ENCODE measurements at regions not wholly inside any gene's neighbourhood (a gene's known extent, or its start where the extent isn't known, plus 50 kb on each side); places are given as distances from the start of the nearest gene placed in this dataset.

DNA sequence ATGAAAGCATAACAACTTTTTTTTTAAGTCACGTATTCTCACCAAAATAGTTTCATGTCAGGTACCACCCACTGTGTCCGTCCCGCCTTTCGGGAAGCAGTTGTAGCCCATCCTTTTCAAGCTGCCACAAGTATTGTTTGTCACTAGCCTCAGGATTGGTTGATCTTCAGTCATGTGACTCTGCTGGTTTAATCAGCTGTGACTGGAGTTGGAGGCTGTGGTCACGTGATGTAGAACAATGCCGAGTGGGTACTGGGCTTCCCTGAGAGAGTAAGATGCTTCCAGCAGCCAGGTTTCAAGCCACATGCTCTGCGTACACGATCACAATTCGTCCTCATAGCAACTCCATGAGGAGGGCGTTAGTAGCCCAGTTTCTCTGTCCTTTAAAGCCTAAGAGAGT is 83.0 kb upstream of the WSCD2 start:
- TF ChIP-seq MEF2A (IDR thresholded peaks at IDR 0.05; ENCODE audit: borderline replicate concordance, low read depth) (no peak), RFX5 (IDR thresholded peaks at IDR 0.05; ENCODE audit: low read length) (no peak), EP300 (IDR thresholded peaks at IDR 0.05; ENCODE audit: borderline replicate concordance in 1 of 2, low read depth in 1 of 2, low read length in 1 of 2) (no peak), POLR2AphosphoS5 (IDR thresholded peaks at IDR 0.05; ENCODE audit: low read depth, low read length) (no peak), GABPA (IDR thresholded peaks at IDR 0.05; ENCODE audit: low read depth) (no peak)

All from SK-N-SH (cell line).